ENCODE measurements at regions not wholly inside any gene's neighbourhood (a gene's known extent, or its start where the extent isn't known, plus 50 kb on each side); places are given as distances from the start of the nearest gene placed in this dataset.

- TF ChIP-seq CTCF (conservative IDR thresholded peaks at IDR 0.05) (no peak), ZFX (IDR thresholded peaks at IDR 0.05) (no peak)
Observed at GRCh38 chr1:170836141-170836540, 99.2 kb upstream of the MROH9 start.
